ENCODE measurements at regions not wholly inside any gene's neighbourhood (a gene's known extent, or its start where the extent isn't known, plus 50 kb on each side); places are given as distances from the start of the nearest gene placed in this dataset.

DNA sequence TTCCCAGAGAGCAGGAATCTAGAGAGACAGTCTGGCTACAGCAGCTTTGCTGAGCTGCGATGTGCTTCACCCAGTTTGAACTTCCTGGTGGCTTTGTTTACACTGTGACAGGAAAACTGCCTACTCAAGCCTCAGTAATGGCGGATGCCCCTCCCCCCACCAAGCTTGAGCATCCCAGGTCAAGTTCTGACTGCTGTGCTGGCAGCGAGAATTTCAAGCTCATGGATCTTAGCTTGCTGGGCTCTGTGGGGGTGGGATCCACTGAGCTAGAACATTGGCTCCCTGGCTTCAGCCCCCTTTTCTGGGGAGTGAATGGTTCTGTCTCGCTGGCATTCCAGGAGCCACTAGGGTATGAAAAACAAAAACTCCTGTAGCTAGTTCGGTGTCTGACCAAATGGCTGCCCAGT, 91.0 kb upstream of the ESR1 start:
- TF ChIP-seq, protein P1, sequence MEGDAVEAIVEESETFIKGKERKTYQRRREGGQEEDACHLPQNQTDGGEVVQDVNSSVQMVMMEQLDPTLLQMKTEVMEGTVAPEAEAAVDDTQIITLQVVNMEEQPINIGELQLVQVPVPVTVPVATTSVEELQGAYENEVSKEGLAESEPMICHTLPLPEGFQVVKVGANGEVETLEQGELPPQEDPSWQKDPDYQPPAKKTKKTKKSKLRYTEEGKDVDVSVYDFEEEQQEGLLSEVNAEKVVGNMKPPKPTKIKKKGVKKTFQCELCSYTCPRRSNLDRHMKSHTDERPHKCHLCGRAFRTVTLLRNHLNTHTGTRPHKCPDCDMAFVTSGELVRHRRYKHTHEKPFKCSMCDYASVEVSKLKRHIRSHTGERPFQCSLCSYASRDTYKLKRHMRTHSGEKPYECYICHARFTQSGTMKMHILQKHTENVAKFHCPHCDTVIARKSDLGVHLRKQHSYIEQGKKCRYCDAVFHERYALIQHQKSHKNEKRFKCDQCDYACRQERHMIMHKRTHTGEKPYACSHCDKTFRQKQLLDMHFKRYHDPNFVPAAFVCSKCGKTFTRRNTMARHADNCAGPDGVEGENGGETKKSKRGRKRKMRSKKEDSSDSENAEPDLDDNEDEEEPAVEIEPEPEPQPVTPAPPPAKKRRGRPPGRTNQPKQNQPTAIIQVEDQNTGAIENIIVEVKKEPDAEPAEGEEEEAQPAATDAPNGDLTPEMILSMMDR (IDR thresholded peaks at IDR 0.05; ENCODE audit: insufficient read depth, low read length, poor library complexity, severe bottlenecking): no peak
- TF ChIP-seq EZH2phosphoT487 (conservative IDR thresholded peaks at IDR 0.05; ENCODE audit: low read length): no peak

Measured in SU-DHL-6 (cell line).